Keratinocyte (primary cell): ENCODE measurements at regions not wholly inside any gene's neighbourhood (a gene's known extent, or its start where the extent isn't known, plus 50 kb on each side); places are given as distances from the start of the nearest gene placed in this dataset.
A peak's percentile ranks its signal among the peaks of the same experiment; 100 is the strongest.
"Not testable (repeated sequence)": the region's sequence is repeated elsewhere in the genome, so short reads cannot be mapped to it uniquely, and the experiment has no call there.

ENCODE experiments used
- DNase-seq: peaks from one replicate; pipeline ENCODE4 v3.0.0-alpha.2; 2011; ENCODE audit warnings: low read depth, missing footprints, low spot score
- FAIRE-seq: peaks from 2 replicates; lab custom pipeline; 2011; peaks lifted over from hg19 to GRCh38; lab: Jason Lieb, UNC
- H2AFZ ChIP-seq: 2 replicates; pipeline ENCODE4 v1.6.0; 2012; ENCODE audit warnings: low read length, control low read depth, inconsistent platforms; ENCODE audit not compliant: control insufficient read depth
- H3K27ac ChIP-seq: 2 replicates; pipeline ENCODE4 v1.5.1; 2011; ENCODE audit warnings: low read length; ENCODE audit not compliant: control insufficient read depth, insufficient read depth
- H3K27me3 ChIP-seq: 3 replicates; pipeline ENCODE4 v1.6.0; 2011; ENCODE audit warnings: low read length; ENCODE audit not compliant: control insufficient read depth, insufficient read depth; ENCODE audit errors: extremely low read depth
- H3K36me3 ChIP-seq, 2 experiments: 2 replicates in 1 of 2; 3 replicates in 1 of 2; pipeline ENCODE4 v1.5.1; 2011; ENCODE audit warnings: low read length in 2 of 2, mild to moderate bottlenecking in 1 of 2; ENCODE audit not compliant: control insufficient read depth in 2 of 2, insufficient read depth in 2 of 2; ENCODE audit errors: extremely low read depth in 1 of 2
- H3K4me1 ChIP-seq: 3 replicates; pipeline ENCODE4 v1.5.1; 2011; ENCODE audit warnings: low read length; ENCODE audit not compliant: control insufficient read depth, insufficient read depth; ENCODE audit errors: extremely low read depth
- H3K4me2 ChIP-seq: 3 replicates; pipeline ENCODE4 v1.6.0; 2011; ENCODE audit warnings: low read depth, low read length; ENCODE audit not compliant: control insufficient read depth, insufficient read depth; ENCODE audit errors: extremely low read depth
- H3K4me3 ChIP-seq, 3 experiments: fragments of 200-600 bp in 1 of 3; sonication (generic) in 1 of 3; 2 replicates in 2 of 3; 3 replicates in 1 of 3; pipeline ENCODE4 v1.5.1; 2011 to 2016; ENCODE audit warnings: low read length in 3 of 3, mild to moderate bottlenecking in 3 of 3, control low read depth in 2 of 3, inconsistent platforms in 1 of 3, low read depth in 1 of 3, mixed read lengths in 1 of 3, mixed run types in 1 of 3, moderate library complexity in 1 of 3; ENCODE audit not compliant: control insufficient read depth in 2 of 3, insufficient read depth in 2 of 3; ENCODE audit errors: extremely low read depth in 1 of 3
- H3K79me2 ChIP-seq: 2 replicates; pipeline ENCODE4 v1.6.0; 2012; ENCODE audit warnings: low read length; ENCODE audit not compliant: control insufficient read depth, insufficient read depth
- H3K9ac ChIP-seq: 3 replicates; pipeline ENCODE4 v1.6.0; 2011; ENCODE audit warnings: low read length; ENCODE audit not compliant: control insufficient read depth, insufficient read depth; ENCODE audit errors: extremely low read depth
- H3K9me1 ChIP-seq: 3 replicates; pipeline ENCODE4 v1.6.0; 2011; ENCODE audit warnings: low read length; ENCODE audit not compliant: control insufficient read depth, insufficient read depth; ENCODE audit errors: extremely low read depth
- H3K9me3 ChIP-seq: 2 replicates; pipeline ENCODE4 v1.5.1; 2012; ENCODE audit warnings: low read depth, low read length; ENCODE audit not compliant: control insufficient read depth
- H4K20me1 ChIP-seq: 3 replicates; pipeline ENCODE4 v1.6.0; 2011; ENCODE audit warnings: low read length; ENCODE audit not compliant: control insufficient read depth, insufficient read depth; ENCODE audit errors: extremely low read depth
- EZH2 ChIP-seq: IDR thresholded peaks from one replicate; pipeline ENCODE4 v1.6.1; 2012; ENCODE audit warnings: inconsistent platforms, mild to moderate bottlenecking, low read length, moderate library complexity
- dilution Hi-C: fragments of 300-500 bp; cut with MboI; formaldehyde crosslinking; loops from one replicate; pipeline ENCODE4 v1.7.0; 2020; ENCODE audit warnings: low sequenced_read_pairs; ENCODE audit not compliant: extremely low pct_ligation_motif_present
- TF ChIP-seq, protein P1 (sequence below), 3 experiments: IDR thresholded peaks in 1 of 3; conservative IDR thresholded peaks in 1 of 3; optimal IDR thresholded peaks in 1 of 3; 2 replicates in 2 of 3; 3 replicates in 1 of 3; pipeline versions ENCODE3 to v1.5.1; 2011; ENCODE audit warnings: low read length in 3 of 3, mild to moderate bottlenecking in 3 of 3, moderate library complexity in 2 of 3, control low read depth in 1 of 3, inconsistent platforms in 1 of 3; ENCODE audit not compliant: insufficient read depth in 2 of 3; ENCODE audit errors: extremely low read depth in 1 of 3

DNA sequence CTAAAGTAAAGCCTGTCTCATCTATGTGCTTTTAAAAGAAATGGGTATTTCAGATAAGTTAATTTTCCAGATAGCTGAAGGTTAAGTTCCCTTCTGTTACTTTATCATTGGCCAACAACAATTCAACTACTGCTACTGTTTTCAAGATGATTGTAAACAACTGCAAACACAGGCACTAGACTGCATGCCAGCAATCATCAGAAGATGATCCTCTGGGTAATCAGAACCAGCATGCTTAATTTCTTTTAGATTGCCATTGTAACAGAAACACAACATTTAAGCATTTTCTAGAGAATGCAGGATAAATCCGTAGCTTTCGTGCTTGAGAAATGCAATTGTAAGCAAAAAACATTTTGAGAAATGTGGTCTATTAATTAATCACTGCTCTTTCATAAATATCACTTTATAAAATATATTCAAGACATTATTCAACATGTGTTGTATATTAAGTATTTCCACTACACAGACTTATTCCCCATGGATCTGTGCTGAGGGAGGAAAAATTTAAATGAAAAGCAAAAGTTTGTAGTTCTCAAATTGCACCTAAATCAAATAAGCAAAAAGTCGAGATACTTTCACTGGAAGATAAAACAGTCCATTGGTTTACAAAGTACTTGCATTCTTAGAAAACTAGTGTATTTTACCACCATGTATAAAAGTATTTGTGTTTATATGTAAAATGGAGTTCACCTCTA is 133.7 kb downstream of the ATL2 start:
- Histone ChIP-seq H3K4me1 (peaks cover 26% of the 10 kb centered on the region), H3K4me2 (no peak overlapping the region), H2AFZ (no peak overlapping the region), H4K20me1 (no peaks in the 10 kb centered on the region), H3K36me3 (no peaks in the 10 kb centered on the region), H3K27ac (no peak overlapping the region), H3K9me3 (no peaks in the 10 kb centered on the region), H3K27me3 (no peaks in the 10 kb centered on the region), H3K4me3 (no peak overlapping the region), H3K9ac (no peak overlapping the region), H3K9me1 (no peaks in the 10 kb centered on the region), H3K79me2 (no peaks in the 10 kb centered on the region)
- no peak for FAIRE-seq
- DNase-seq: no peak
- no peak for TF ChIP-seq EZH2
- TF ChIP-seq, protein P1, sequence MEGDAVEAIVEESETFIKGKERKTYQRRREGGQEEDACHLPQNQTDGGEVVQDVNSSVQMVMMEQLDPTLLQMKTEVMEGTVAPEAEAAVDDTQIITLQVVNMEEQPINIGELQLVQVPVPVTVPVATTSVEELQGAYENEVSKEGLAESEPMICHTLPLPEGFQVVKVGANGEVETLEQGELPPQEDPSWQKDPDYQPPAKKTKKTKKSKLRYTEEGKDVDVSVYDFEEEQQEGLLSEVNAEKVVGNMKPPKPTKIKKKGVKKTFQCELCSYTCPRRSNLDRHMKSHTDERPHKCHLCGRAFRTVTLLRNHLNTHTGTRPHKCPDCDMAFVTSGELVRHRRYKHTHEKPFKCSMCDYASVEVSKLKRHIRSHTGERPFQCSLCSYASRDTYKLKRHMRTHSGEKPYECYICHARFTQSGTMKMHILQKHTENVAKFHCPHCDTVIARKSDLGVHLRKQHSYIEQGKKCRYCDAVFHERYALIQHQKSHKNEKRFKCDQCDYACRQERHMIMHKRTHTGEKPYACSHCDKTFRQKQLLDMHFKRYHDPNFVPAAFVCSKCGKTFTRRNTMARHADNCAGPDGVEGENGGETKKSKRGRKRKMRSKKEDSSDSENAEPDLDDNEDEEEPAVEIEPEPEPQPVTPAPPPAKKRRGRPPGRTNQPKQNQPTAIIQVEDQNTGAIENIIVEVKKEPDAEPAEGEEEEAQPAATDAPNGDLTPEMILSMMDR (optimal IDR thresholded peaks at IDR 0.05 in 1 of 3, IDR thresholded peaks at IDR 0.05 in 1 of 3, conservative IDR thresholded peaks at IDR 0.05 in 1 of 3; ENCODE audit: extremely low read depth in 1 of 3, insufficient read depth in 2 of 3, low read length in 3 of 3): no peak
- dilution Hi-C loops: no loop called here

GRCh38 chr2:38239452-38239851 is 137.6 kb downstream of the ATL2 start:
- DNase-seq (peak; percentile 89), FAIRE-seq (peak; percentile 99)
- Histone ChIP-seq H3K4me3 (peak overlapping the region in 2 of 3 experiments; percentile 32 to 50), H3K27me3 (no peaks in the 10 kb centered on the region), H3K4me1 (peaks cover 23% of the 10 kb centered on the region), H3K79me2 (no peaks in the 10 kb centered on the region), H3K9me3 (no peaks in the 10 kb centered on the region), H3K27ac (peak overlapping the region; percentile 58), H3K4me2 (peak overlapping the region; percentile 55), H3K9ac (peak overlapping the region; percentile 59), H2AFZ (peak overlapping the region; percentile 46), H4K20me1 (no peaks in the 10 kb centered on the region), H3K9me1 (no peaks in the 10 kb centered on the region), H3K36me3 (no peaks in the 10 kb centered on the region)
- TF ChIP-seq, protein P1 (optimal IDR thresholded peaks at IDR 0.05 in 1 of 3, IDR thresholded peaks at IDR 0.05 in 1 of 3, conservative IDR thresholded peaks at IDR 0.05 in 1 of 3; ENCODE audit: extremely low read depth in 1 of 3, insufficient read depth in 2 of 3, low read length in 3 of 3): no peak
- no peak for TF ChIP-seq EZH2
- dilution Hi-C loops: no loop called here

DNA sequence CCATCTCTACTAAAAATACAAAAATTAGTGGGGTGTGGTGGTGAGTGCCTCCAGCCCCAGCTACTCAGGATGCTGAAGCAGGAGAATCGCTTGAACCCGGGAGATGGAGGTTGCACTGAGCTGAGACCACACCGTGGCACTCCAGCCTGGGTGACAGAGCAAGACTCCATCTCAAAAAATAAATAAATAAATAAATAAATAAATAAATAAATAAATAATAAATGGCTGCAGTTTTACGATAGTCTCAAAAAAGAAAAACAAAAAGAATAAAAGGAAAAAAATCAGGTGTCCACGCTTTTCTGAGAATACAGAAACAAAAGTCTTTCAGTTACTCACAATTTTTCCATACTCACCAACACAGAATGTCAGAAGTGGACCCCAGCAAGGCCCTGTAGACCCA is 138.4 kb downstream of the ATL2 start:
- dilution Hi-C loops, H3K36me3 ChIP-seq, H3K79me2 ChIP-seq, H3K9me1 ChIP-seq, H3K27me3 ChIP-seq, DNase-seq, H3K9me3 ChIP-seq, H4K20me1 ChIP-seq, FAIRE-seq: not testable (repeated sequence)
- peak overlapping the region; percentile 55 for H3K4me2 ChIP-seq
- peak overlapping the region; percentile 58 for H3K27ac ChIP-seq
- peaks cover 20% of the 10 kb centered on the region for H3K4me1 ChIP-seq
- peak overlapping the region in 2 of 3 experiments; percentile 32 to 50 for H3K4me3 ChIP-seq
- H2AFZ ChIP-seq: peak overlapping the region; percentile 46
- peak overlapping the region; percentile 59 for H3K9ac ChIP-seq
